Glutamatergic neuron (in vitro differentiated cells): ENCODE measurements at regions not wholly inside any gene's neighbourhood (a gene's known extent, or its start where the extent isn't known, plus 50 kb on each side); places are given as distances from the start of the nearest gene placed in this dataset.

Experiments
- DNase-seq: peaks from one replicate; pipeline ENCODE4 v3.0.0; 2022
- H3K27ac Mint-ChIP-seq: one replicate; pipeline ENCODE4 v1.8.0; 2020; ENCODE audit warnings: mild to moderate bottlenecking, mixed read lengths, inconsistent platforms; ENCODE audit not compliant: unreplicated experiment
- H3K27me3 Mint-ChIP-seq: one replicate; pipeline ENCODE4 v1.8.0; 2020; ENCODE audit warnings: mild to moderate bottlenecking, moderate library complexity, mixed read lengths, inconsistent platforms; ENCODE audit not compliant: unreplicated experiment
- H3K36me3 Mint-ChIP-seq: one replicate; pipeline ENCODE4 v1.8.0; 2020; ENCODE audit warnings: mild to moderate bottlenecking, mixed read lengths, inconsistent platforms; ENCODE audit not compliant: unreplicated experiment
- H3K4me1 Mint-ChIP-seq: one replicate; pipeline ENCODE4 v1.8.0; 2020; ENCODE audit warnings: mild to moderate bottlenecking, low read depth, mixed read lengths, inconsistent platforms; ENCODE audit not compliant: unreplicated experiment
- H3K4me3 Mint-ChIP-seq: one replicate; pipeline ENCODE4 v1.8.0; 2020; ENCODE audit warnings: mild to moderate bottlenecking, mixed read lengths, inconsistent platforms; ENCODE audit not compliant: unreplicated experiment
- H3K9me3 Mint-ChIP-seq: one replicate; pipeline ENCODE4 v1.8.0; 2020; ENCODE audit warnings: mild to moderate bottlenecking, moderate library complexity, mixed read lengths, inconsistent platforms; ENCODE audit not compliant: unreplicated experiment
- TF ChIP-seq, protein P1 (sequence below): fragments of 200-600 bp; sonication (generic); IDR thresholded peaks from one replicate; pipeline ENCODE4 v1.5.0; 2021; ENCODE audit not compliant: partially characterized antibody, unreplicated experiment

DNA sequence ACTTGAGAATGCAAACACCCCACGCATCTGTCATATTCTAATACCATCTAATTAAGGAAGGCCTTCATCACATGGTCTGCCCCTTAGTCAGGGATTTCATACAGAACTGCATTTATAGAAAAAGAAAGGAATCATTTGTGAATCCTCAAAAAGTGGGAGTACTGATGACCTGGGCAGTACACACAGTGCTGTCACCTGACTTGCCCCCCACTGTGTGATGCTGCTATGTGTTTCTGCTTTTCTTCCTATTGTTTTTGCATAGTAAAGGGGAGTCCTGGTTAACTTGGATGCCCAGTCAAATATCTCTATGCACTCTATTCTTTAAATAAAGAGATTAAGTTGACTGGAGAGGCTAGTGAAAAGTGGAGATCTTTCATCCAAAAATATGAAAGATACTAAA lies 1921.2 kb upstream of the PRR20A start:
- Mint-ChIP-seq H3K27ac (no peak overlapping the region), H3K4me3 (no peak overlapping the region), H3K9me3 (no peaks in the 10 kb centered on the region), H3K27me3 (peaks cover 2% of the 10 kb centered on the region), H3K36me3 (no peaks in the 10 kb centered on the region), H3K4me1 (no peaks in the 10 kb centered on the region)
- no peak for DNase-seq
- TF ChIP-seq, protein P1, sequence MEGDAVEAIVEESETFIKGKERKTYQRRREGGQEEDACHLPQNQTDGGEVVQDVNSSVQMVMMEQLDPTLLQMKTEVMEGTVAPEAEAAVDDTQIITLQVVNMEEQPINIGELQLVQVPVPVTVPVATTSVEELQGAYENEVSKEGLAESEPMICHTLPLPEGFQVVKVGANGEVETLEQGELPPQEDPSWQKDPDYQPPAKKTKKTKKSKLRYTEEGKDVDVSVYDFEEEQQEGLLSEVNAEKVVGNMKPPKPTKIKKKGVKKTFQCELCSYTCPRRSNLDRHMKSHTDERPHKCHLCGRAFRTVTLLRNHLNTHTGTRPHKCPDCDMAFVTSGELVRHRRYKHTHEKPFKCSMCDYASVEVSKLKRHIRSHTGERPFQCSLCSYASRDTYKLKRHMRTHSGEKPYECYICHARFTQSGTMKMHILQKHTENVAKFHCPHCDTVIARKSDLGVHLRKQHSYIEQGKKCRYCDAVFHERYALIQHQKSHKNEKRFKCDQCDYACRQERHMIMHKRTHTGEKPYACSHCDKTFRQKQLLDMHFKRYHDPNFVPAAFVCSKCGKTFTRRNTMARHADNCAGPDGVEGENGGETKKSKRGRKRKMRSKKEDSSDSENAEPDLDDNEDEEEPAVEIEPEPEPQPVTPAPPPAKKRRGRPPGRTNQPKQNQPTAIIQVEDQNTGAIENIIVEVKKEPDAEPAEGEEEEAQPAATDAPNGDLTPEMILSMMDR, result no peak

DNA sequence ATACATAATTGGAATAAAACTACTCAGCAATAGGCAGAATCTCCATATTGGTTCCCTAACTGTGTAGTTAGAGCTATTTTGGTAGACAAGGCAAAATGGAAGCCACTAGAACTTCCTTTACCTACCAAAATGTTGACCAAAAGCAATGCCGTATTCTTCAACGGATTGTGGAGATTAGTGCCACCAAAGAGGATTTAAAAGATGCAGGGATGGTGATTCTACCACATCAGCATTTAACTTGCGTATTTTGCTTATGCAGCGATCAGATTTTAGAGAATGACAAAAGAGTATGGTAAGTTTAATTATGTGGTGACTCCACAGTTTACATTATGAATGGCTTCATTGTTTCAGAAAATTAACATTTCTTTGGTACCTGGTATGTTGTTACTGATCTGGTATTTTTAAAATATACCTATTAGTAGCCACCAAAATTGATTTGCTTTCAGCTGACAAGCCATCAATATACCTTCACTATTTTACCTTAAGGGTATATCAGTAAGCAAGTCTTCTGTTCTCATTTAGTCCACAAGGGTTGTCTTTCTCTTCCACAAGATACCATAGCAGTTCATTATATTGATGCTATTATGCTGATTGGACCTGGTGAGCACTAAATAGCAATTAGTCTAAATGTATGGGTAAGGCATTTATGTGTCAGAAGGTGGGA lies 1910.7 kb upstream of the PRR20A start:
- Mint-ChIP-seq H3K9me3 (no peaks in the 10 kb centered on the region), H3K4me1 (no peaks in the 10 kb centered on the region), H3K4me3 (no peak overlapping the region), H3K36me3 (no peaks in the 10 kb centered on the region), H3K27me3 (no peaks in the 10 kb centered on the region), H3K27ac (no peak overlapping the region)
- no peak for DNase-seq
- TF ChIP-seq, protein P1, result no peak

GRCh38 chr13:55230570-55230908 lies 1910.2 kb upstream of the PRR20A start:
- Mint-ChIP-seq H3K4me1 (no peaks in the 10 kb centered on the region), H3K27me3 (no peaks in the 10 kb centered on the region)

GRCh38 chr13:55234311-55234710 lies 1906.4 kb upstream of the PRR20A start:
- Mint-ChIP-seq H3K27me3 (no peaks in the 10 kb centered on the region), H3K4me3 (no peak overlapping the region), H3K9me3 (no peaks in the 10 kb centered on the region), H3K27ac (no peak overlapping the region), H3K36me3 (no peaks in the 10 kb centered on the region), H3K4me1 (no peaks in the 10 kb centered on the region)
- TF ChIP-seq, protein P1, result no peak
- no peak for DNase-seq

More at GRCh38 chr13:55230570-55230908, 1910.2 kb upstream of the PRR20A start:
- no peak overlapping the region for H3K27ac Mint-ChIP-seq
- TF ChIP-seq, protein P1, result no peak
- H3K4me3 Mint-ChIP-seq, result no peak overlapping the region
- DNase-seq, result no peak
- no peaks in the 10 kb centered on the region for H3K9me3 Mint-ChIP-seq
- no peaks in the 10 kb centered on the region for H3K36me3 Mint-ChIP-seq

- no peaks in the 10 kb centered on the region for H3K4me1 Mint-ChIP-seq
- peaks cover 4% of the 10 kb centered on the region for H3K9me3 Mint-ChIP-seq
- peaks cover 8% of the 10 kb centered on the region for H3K36me3 Mint-ChIP-seq
- H3K4me3 Mint-ChIP-seq, result no peak overlapping the region
- TF ChIP-seq, protein P1, result peak; percentile 19
- H3K27ac Mint-ChIP-seq, result no peak overlapping the region
- DNase-seq, result no peak
- no peaks in the 10 kb centered on the region for H3K27me3 Mint-ChIP-seq
These were observed 1895.6 kb upstream of the PRR20A start for GRCh38 chr13:55245005-55245644.
